Activated CD4-positive, alpha-beta T cell treated with anti-CD3 and anti-CD28 coated beads, Interleukin-2, amount 10 ng/mL, durations not matched to agents 24 days and 14 days (primary cell): ENCODE measurements at regions not wholly inside any gene's neighbourhood (a gene's known extent, or its start where the extent isn't known, plus 50 kb on each side); places are given as distances from the start of the nearest gene placed in this dataset.

ENCODE experiments used
- DNase-seq: peaks from one replicate; pipeline ENCODE4 v3.0.0; 2022
- H3K27ac Mint-ChIP-seq: one replicate; pipeline ENCODE4 v1.8.0; 2022; ENCODE audit warnings: mild to moderate bottlenecking, mixed read lengths
- H3K27me3 Mint-ChIP-seq: one replicate; pipeline ENCODE4 v1.8.0; 2022; ENCODE audit warnings: mixed read lengths
- H3K36me3 Mint-ChIP-seq: one replicate; pipeline ENCODE4 v1.8.0; 2022; ENCODE audit warnings: low read depth, mild to moderate bottlenecking, mixed read lengths
- H3K4me1 Mint-ChIP-seq: one replicate; pipeline ENCODE4 v1.8.0; 2021; ENCODE audit warnings: mixed read lengths
- H3K4me3 Mint-ChIP-seq: one replicate; pipeline ENCODE4 v1.8.0; 2022; ENCODE audit warnings: mild to moderate bottlenecking, moderate library complexity, mixed read lengths
- H3K9me3 Mint-ChIP-seq: one replicate; pipeline ENCODE4 v1.8.0; 2021; ENCODE audit warnings: mixed read lengths
- intact Hi-C: fragments of 100-400 bp; cut with micrococcal nuclease; formaldehyde crosslinking; loops from one replicate; pipeline ENCODE4 v1.15.1; 2023

DNA sequence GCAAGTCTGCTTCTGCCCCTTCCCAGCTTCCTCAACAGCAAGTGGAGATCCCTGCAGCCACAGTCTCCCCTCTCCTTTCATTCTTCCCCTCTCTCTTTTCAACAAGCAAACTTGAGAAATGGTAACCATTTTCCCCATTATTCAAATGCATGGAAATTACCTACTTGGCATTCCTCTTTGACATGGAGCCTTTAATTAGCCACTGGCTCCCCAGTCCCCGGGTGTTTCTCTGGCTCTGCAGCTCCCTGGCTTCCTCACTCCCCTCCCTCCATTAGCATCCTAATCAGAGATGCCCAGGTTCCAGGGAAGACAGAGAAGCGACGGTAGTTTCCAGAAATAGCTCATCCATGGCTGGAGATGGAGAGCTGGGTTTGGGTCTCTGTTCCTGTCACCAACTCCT is 116.0 kb downstream of the CCT6B start:
- Mint-ChIP-seq H3K27me3 (no peaks in the 10 kb centered on the region), H3K4me1 (no peaks in the 10 kb centered on the region), H3K27ac (no peak overlapping the region), H3K36me3 (no peaks in the 10 kb centered on the region), H3K4me3 (no peak overlapping the region), H3K9me3 (no peaks in the 10 kb centered on the region)
- intact Hi-C loops, result no loop called here
- no peak for DNase-seq

DNA sequence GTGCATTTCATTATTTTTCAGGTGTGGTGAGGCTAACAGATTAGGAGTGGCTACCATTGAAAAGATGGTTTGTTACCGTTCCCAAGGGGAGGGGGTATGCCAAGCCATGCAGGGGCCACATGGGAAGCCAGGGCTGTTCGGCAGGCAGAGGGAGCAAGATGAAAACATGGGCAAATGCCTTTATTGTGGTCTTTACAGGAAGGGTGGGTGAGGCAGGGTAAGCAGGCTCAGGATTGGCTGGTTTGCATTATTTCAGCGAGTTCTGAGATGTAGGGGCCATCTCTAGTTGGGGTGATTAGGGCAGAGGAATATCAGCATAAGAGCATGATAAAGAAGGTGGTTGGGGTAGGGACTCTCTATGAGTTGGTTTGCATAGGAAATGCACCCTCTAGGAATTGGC is 117.6 kb downstream of the CCT6B start:
- intact Hi-C loops, result no loop called here
- no peak for DNase-seq
- Mint-ChIP-seq H3K27me3 (no peaks in the 10 kb centered on the region), H3K36me3 (no peaks in the 10 kb centered on the region), H3K4me1 (no peaks in the 10 kb centered on the region), H3K9me3 (no peaks in the 10 kb centered on the region), H3K27ac (no peak overlapping the region), H3K4me3 (no peak overlapping the region)

DNA sequence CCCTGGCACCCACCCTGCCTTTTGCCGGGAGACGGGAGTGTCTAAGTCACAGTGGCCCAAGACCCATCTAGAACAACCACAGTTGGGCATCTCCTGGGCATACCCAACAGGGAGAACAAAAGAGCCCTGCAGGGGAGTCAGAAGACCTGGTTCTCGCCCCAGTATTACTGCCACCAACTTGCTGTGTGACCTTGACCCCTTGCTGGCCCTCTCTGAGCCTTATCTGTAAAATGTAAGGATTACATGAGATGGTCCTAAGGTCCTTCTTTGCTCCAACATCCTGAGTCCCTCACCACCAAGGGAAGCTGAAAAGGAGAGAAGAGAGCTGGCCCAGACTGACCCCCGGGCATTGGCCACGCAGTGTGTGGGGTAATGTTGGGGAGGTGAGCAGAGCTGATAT is 119.0 kb downstream of the CCT6B start:
- no peak overlapping the region for H3K27ac Mint-ChIP-seq
- intact Hi-C loops, result no loop called here
- H3K4me1 Mint-ChIP-seq, result no peaks in the 10 kb centered on the region
- H3K27me3 Mint-ChIP-seq, result no peaks in the 10 kb centered on the region
- no peak for DNase-seq
- no peaks in the 10 kb centered on the region for H3K9me3 Mint-ChIP-seq
- H3K4me3 Mint-ChIP-seq, result no peak overlapping the region
- no peaks in the 10 kb centered on the region for H3K36me3 Mint-ChIP-seq

DNA sequence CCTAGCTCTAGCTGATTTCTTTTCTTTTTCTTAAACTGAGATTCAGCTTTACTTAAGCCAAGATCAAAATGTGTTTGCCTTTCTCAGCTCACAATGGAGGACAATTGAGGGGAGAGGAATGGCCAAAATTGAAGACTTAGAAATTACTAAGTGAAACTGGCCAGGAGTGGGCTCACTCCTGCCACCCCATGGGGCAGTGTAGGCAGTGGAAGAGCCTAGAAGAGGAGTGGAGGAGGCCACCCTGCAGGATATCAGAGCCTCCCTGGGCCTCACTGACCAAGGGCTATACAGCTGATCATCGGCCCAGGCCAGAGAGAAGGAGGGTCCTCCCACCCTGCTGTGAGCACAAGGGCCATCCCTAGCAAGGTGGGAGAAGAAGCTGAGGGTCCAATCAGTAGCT is 119.8 kb downstream of the CCT6B start:
- DNase-seq, result no peak
- no peak overlapping the region for H3K27ac Mint-ChIP-seq
- H3K4me3 Mint-ChIP-seq, result no peak overlapping the region
- no peaks in the 10 kb centered on the region for H3K9me3 Mint-ChIP-seq
- H3K27me3 Mint-ChIP-seq, result no peaks in the 10 kb centered on the region
- H3K36me3 Mint-ChIP-seq, result no peaks in the 10 kb centered on the region
- intact Hi-C loops, result no loop called here
- H3K4me1 Mint-ChIP-seq, result no peaks in the 10 kb centered on the region

DNA sequence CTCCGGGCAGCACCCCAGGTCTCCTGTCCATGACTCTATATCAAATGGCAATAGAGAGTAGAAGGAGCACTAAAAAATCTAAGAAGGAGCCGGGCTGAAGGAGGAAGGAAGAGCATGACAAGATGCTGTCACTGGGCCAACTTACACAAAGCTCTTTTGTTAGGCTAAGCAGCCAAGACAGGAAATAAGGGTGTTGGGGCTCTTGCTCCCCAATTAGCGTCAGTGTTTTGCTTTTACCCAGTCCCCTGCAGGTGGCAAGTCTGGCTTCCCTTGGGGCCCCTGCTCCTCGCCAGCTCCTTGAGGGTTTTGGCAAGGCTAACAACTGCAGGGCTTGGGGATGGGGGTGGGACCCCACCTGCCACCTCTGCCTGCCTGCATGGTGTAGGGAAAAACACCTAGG is 120.5 kb downstream of the CCT6B start:
- Mint-ChIP-seq H3K9me3 (no peaks in the 10 kb centered on the region), H3K4me1 (no peaks in the 10 kb centered on the region), H3K36me3 (no peaks in the 10 kb centered on the region), H3K27ac (no peak overlapping the region), H3K27me3 (no peaks in the 10 kb centered on the region), H3K4me3 (no peak overlapping the region)
- no peak for DNase-seq
- intact Hi-C loops, result no loop called here

DNA sequence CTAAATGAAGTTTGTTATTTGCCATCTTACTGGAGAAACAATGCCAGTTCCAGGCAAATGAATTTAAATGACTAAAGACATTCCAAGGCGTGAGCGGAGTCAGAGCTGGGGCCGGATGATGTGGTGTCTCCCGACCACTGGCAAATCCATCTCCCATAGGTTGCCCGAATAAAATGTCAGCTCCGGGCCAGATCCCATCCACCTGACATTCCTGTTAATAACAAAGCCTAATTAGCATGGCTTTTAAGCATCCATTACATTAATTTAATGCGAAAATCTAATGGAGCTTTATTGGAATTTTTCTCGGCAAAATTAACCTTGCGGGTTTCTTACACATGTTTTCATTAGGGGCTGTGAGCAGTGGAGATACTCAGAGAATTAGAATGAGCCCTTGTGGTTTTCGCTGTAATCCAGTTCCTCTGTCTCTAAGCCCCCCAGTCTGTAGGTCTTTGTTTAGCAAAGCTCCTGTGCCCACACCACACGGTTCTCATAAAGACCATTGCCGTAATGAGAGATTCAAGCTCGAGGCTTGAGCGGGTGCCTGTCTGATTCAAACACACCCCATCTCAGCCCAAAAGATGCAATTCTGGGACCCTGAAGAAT is 123.3 kb downstream of the CCT6B start:
- Mint-ChIP-seq H3K4me1 (no peaks in the 10 kb centered on the region), H3K27ac (no peak overlapping the region), H3K27me3 (no peaks in the 10 kb centered on the region), H3K9me3 (no peaks in the 10 kb centered on the region), H3K36me3 (no peaks in the 10 kb centered on the region), H3K4me3 (no peak overlapping the region)
- intact Hi-C loops, result no loop called here
- DNase-seq, result no peak

DNA sequence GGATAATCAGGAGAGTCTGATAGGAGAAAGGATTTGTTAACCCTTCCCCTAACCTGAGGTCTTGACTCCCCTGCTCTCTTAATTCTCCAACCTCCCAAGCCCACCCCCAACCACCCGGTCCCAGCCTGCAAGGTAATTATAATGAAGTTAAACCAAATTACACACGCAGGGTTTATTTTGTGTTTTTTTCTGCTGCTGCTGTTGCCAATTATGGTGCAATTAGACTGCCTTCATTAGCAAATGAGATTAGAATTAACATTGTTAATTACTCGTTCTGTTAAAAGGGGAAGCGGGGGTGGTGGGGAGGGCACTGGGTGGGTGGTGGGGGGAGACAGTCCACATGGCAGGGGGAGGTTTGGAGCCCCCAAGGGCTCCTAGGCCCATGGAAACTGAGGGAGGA is 128.9 kb downstream of the CCT6B start:
- H3K36me3 Mint-ChIP-seq, result no peaks in the 10 kb centered on the region
- no peak for DNase-seq
- intact Hi-C loops, result no loop called here
- H3K4me3 Mint-ChIP-seq, result no peak overlapping the region
- H3K27me3 Mint-ChIP-seq, result peaks cover 4% of the 10 kb centered on the region
- no peaks in the 10 kb centered on the region for H3K9me3 Mint-ChIP-seq
- no peak overlapping the region for H3K27ac Mint-ChIP-seq
- H3K4me1 Mint-ChIP-seq, result no peaks in the 10 kb centered on the region

DNA sequence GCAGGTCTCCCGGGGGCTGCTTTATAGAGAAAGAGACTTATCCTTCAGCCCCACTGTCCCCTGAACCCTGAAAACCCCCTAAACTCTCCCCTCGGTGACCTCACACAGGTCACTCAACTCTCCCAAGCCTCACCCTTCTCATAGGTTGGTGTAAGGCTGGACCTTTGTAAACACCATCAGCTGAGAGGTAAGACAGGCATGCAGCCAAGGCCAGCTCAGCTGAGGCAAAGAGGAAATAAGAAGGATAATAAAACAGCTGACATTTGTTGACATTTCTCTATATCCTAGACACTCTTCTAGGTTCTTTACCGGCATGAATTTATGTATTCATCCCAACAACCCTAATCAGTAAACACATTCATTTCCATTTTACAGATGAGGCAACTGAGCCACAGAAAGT is 134.3 kb downstream of the CCT6B start:
- Mint-ChIP-seq H3K36me3 (no peaks in the 10 kb centered on the region), H3K27me3 (peaks cover 6% of the 10 kb centered on the region), H3K4me1 (no peaks in the 10 kb centered on the region), H3K27ac (no peak overlapping the region), H3K9me3 (no peaks in the 10 kb centered on the region), H3K4me3 (no peak overlapping the region)
- intact Hi-C loops, result no loop called here
- no peak for DNase-seq

DNA sequence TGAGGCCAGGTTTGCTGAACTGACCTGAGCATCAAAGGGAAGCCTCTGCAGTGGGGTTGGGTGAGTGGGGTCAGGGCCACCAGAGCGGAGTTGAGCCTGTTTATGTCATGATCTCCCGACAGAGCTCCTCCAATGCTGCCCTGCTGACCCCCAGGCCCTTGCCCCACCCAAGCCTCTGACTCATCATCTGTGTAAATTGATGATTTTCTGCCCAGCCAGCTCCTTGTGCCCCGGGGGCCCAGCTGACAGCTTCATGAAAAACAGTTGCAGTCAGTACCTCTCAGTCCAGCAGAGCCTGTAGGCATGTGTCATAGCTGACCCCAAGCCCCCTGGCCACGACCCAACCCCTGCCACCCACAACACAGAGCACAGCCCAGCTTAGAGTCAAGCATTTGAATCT is 134.9 kb downstream of the CCT6B start:
- intact Hi-C loops, result no loop called here
- Mint-ChIP-seq H3K9me3 (no peaks in the 10 kb centered on the region), H3K27ac (no peak overlapping the region), H3K36me3 (no peaks in the 10 kb centered on the region), H3K4me1 (no peaks in the 10 kb centered on the region), H3K27me3 (peaks cover 6% of the 10 kb centered on the region), H3K4me3 (no peak overlapping the region)
- no peak for DNase-seq

DNA sequence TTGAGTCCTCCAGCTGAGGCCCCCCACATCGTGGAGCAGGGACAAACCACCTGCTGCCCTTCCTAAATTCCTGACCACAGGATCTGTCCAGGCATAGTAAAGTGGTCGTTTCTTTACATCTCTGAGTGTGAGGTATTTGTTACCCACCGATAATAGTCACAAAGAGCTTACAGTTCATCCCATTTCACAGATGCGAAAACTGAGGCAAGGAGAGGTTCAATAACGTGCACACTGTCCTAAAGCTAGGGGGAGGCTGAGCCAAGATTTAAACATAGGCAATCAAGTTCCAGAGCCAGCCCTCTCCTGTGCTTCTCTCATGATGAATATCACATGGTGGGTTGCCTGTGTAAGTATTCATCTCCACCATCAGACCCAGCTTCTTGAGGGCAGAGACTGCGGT is 135.4 kb downstream of the CCT6B start:
- Mint-ChIP-seq H3K27ac (no peak overlapping the region), H3K27me3 (peaks cover 6% of the 10 kb centered on the region), H3K4me3 (no peak overlapping the region), H3K9me3 (no peaks in the 10 kb centered on the region), H3K4me1 (no peaks in the 10 kb centered on the region), H3K36me3 (no peaks in the 10 kb centered on the region)
- DNase-seq, result no peak
- intact Hi-C loops, result no loop called here

DNA sequence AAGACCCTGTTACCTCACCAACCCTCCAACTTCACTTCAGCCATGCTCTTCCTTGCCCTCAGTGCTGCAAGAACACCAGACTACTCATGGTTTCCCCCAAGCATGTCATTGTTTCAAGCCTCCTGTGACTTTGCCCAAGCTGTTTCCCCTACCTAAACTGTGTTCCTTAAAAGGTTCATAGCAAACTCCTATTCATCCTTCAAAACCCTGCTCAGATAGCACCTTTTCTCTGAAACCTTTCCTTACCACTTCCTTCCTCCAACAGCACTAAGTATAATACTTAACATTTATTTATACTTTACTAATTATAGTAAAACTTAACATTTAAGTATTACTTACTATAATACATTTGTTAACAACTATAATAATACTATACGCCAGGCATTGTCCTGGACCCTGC is 136.2 kb downstream of the CCT6B start:
- H3K9me3 Mint-ChIP-seq, result no peaks in the 10 kb centered on the region
- H3K27me3 Mint-ChIP-seq, result peaks cover 4% of the 10 kb centered on the region
- H3K36me3 Mint-ChIP-seq, result no peaks in the 10 kb centered on the region
- no peak overlapping the region for H3K4me3 Mint-ChIP-seq
- no peak overlapping the region for H3K27ac Mint-ChIP-seq
- no peak for DNase-seq
- intact Hi-C loops, result no loop called here
- H3K4me1 Mint-ChIP-seq, result peaks cover 3% of the 10 kb centered on the region

DNA sequence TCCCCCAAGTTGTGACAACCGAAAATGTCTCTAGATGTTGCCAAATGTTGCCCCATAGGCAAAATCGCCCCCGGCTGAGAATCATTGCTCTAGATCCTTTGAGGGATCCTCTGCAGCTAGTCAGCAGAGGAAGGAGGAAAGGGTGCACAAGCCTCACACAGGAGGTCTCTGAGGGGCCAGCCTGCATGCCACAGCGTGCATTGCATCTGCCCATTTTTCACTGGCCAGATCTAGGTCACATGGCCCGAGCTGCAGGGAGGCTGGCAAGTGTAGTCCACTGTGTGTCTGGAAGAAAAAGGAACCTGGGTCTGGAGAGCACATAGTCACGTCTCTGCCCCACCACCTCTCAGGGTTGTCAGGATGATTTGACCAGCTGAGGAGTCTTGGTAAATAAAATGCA is 138.2 kb downstream of the CCT6B start:
- peaks cover 2% of the 10 kb centered on the region for H3K27me3 Mint-ChIP-seq
- intact Hi-C loops, result no loop called here
- no peaks in the 10 kb centered on the region for H3K9me3 Mint-ChIP-seq
- H3K4me3 Mint-ChIP-seq, result no peak overlapping the region
- no peak for DNase-seq
- H3K4me1 Mint-ChIP-seq, result peaks cover 4% of the 10 kb centered on the region
- no peaks in the 10 kb centered on the region for H3K36me3 Mint-ChIP-seq
- H3K27ac Mint-ChIP-seq, result no peak overlapping the region

DNA sequence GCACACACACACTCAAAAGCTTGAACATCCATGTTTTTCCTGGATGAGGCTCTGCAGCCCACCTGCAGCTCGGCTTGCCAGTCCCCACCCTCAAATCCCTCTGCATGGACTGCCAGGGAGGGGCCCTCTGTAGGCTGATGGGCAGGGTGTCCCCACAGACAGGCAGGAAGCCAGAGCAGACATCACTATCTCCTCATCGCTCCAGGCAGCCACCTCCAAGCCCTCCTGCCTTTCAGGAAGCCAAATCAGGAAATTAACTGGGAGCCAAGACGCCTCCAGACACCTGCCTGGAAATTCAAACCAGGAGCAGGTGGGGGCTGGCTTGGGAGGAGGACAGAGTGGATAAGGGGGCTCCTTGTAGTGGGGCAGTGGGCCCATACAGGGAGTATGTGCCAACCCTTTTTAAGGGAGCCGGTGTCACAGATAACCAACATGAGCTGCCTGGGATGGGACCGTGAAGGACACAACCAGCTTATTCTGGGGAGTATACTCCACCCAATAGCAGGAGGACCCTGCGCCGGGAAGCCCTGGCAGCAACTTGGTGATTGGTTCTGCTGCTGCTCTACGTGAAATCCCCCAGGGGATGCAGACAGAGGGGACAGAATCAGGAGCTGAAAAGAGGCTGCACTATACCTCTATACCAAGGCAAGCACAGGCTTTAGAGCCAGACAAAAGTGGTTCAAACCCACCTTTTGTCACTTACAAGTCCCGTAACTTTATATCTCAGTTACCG is 139.1 kb downstream of the CCT6B start:
- Mint-ChIP-seq H3K4me3 (no peak overlapping the region), H3K9me3 (no peaks in the 10 kb centered on the region), H3K4me1 (peaks cover 4% of the 10 kb centered on the region), H3K36me3 (no peaks in the 10 kb centered on the region), H3K27me3 (peaks cover 2% of the 10 kb centered on the region), H3K27ac (no peak overlapping the region)
- intact Hi-C loops, result no loop called here
- no peak for DNase-seq

DNA sequence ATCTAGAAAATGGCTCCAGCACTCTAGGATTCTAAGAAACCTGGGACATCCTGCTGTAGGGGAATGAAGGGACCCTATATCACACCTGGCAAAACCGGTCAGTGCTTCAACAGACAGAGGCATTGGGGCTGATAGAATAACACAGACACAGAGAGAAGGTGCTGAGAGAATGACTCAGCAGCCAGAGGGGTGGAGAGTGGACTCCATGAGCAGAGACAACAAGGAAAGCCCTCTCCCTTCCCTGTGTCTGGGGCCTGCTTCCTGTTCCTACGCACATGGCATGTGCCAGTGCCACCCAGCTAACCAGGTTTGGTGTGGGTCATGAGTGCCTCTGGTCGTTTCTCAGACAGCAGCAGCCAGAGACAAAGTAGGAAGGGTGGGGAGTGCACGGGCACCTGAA is 140.3 kb downstream of the CCT6B start:
- intact Hi-C loops, result no loop called here
- Mint-ChIP-seq H3K4me3 (no peak overlapping the region), H3K9me3 (no peaks in the 10 kb centered on the region), H3K27me3 (peaks cover 2% of the 10 kb centered on the region), H3K27ac (no peak overlapping the region), H3K4me1 (peaks cover 4% of the 10 kb centered on the region), H3K36me3 (no peaks in the 10 kb centered on the region)
- no peak for DNase-seq

DNA sequence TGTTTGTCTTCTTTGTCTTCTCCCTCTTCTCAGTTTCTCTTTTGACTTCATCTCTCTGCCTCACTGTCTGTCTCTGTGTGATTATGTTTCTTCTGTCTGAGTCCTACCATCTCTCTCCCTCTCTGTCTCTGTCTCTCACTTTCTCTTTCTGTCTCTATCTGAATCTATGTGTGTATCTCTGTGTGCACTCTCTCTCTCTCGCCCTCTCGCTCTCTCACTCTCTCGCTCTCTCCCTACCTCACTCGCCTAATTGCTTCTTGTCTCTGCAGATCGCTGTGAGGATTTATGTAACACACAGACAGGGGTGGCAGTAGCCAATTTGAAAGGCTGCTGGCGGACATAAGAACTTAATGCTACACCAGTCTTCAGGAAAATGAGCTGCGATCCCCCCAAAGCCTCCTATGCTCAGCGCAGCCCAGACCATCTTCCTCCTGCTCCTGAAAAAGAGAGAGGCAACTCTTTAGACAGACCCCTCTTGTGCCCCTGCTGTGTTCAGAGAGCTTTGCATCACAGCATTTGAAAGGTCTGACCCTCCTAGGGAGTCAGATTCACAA is 140.9 kb downstream of the CCT6B start:
- Mint-ChIP-seq H3K27ac (no peak overlapping the region), H3K9me3 (no peaks in the 10 kb centered on the region), H3K4me1 (peaks cover 4% of the 10 kb centered on the region), H3K36me3 (no peaks in the 10 kb centered on the region), H3K4me3 (no peak overlapping the region), H3K27me3 (peaks cover 2% of the 10 kb centered on the region)
- no peak for DNase-seq
- intact Hi-C loops, result no loop called here
